ENCODE measurements at regions not wholly inside any gene's neighbourhood (a gene's known extent, or its start where the extent isn't known, plus 50 kb on each side); places are given as distances from the start of the nearest gene placed in this dataset.
"Not testable (repeated sequence)": the region's sequence is repeated elsewhere in the genome, so short reads cannot be mapped to it uniquely, and the experiment has no call there.

DNA sequence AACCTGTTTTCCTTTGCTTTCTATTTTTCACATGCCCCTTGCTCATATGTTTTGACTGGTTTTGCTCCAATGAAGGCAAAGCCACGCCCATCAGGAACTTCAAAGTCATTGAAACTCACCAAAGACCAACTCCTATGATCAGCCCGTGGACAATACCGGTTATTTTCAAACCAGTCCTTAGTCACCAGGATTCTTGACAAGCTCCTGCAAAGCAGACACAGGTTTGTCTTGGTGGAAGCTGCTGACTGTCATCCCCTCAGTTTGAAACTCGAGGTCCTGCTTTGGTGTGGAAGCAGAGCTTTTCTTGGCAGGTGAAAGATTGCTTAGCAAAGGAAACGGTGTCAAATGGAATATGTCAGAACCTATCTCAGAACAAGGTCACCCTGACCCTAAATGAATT is 384.7 kb upstream of the CXADR start:
- Histone ChIP-seq H3K27me3 (ENCODE audit: control insufficient read depth in 3 of 3, insufficient read depth in 3 of 3, low read depth in 1 of 3, low read length in 3 of 3) (no peaks in the 10 kb centered on the region), H3K4ac (ENCODE audit: low read length) (no peak overlapping the region), H2AK5ac (ENCODE audit: low read depth, low read length) (no peak overlapping the region), H3K23ac (ENCODE audit: low read depth, low read length, poor library complexity) (no peak overlapping the region), H2BK12ac (ENCODE audit: low read length) (no peak overlapping the region), H3K9me3 (replicated peaks in 1 of 2; ENCODE audit: control insufficient read depth in 2 of 2, insufficient read depth in 1 of 2, low read depth in 1 of 2, low read length in 2 of 2) (no peaks in the 10 kb centered on the region), H2BK15ac (ENCODE audit: low read length) (no peak overlapping the region), H4K91ac (ENCODE audit: low read depth, low read length, poor library complexity) (no peak overlapping the region), H3K14ac (ENCODE audit: low read length) (no peak overlapping the region), H3K9ac (ENCODE audit: low read depth, low read length, poor library complexity) (no peak overlapping the region), H3K27ac (replicated peaks; ENCODE audit: low read length) (no peak overlapping the region), H3K79me1 (ENCODE audit: low read depth, low read length) (no peaks in the 10 kb centered on the region), H3K18ac (ENCODE audit: low read length) (no peak overlapping the region), H2BK5ac (ENCODE audit: low read length) (no peak overlapping the region), H2BK120ac (ENCODE audit: low read depth, low read length) (no peak overlapping the region), H3K4me3 (ENCODE audit: low read length in 2 of 2) (no peak overlapping the region), H3K4me2 (ENCODE audit: insufficient read depth, low read length, poor library complexity, severe bottlenecking) (no peak overlapping the region), H2AFZ (ENCODE audit: low read length) (no peak overlapping the region), H3K4me1 (ENCODE audit: control insufficient read depth in 2 of 2, insufficient read depth in 1 of 2, low read depth in 1 of 2, low read length in 2 of 2) (no peaks in the 10 kb centered on the region), H4K8ac (ENCODE audit: low read depth, low read length) (no peak overlapping the region), H3K36me3 (replicated peaks in 1 of 2; ENCODE audit: control insufficient read depth in 2 of 2, insufficient read depth in 2 of 2, low read length in 2 of 2) (no peaks in the 10 kb centered on the region)
- DNase-seq (ENCODE audit: low spot score): no peak
- no CpG with 5 or more reads among the region's 5 CpGs for WGBS, 2 donors (ENCODE audit: extremely low coverage in 2 of 2, insufficient read length in 2 of 2, insufficient replicate concordance in 1 of 2)

DNA sequence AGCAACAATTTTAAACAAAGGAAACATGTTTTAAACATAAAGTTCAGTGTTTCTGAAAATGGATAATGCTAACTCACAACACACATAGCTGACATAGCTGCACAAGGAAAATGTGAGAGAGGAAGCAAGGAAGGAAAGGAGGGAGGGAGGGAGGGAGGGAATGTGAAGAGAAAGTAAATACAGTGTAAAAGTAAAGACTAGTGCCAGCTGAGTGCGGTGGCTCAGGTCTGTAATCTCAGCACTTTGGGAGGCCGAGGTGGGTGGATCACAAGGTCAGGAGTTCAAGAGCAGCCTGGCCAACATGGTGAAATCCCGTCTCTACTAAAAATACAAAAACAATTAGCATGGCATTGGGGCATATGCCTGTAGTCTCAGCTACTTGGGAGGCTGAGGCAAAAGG is 373.7 kb upstream of the CXADR start:
- H3K4me3 ChIP-seq (ENCODE audit: low read length in 2 of 2); H3K79me1 ChIP-seq (ENCODE audit: low read depth, low read length); H3K14ac ChIP-seq (ENCODE audit: low read length); H4K8ac ChIP-seq (ENCODE audit: low read depth, low read length); H3K4me2 ChIP-seq (ENCODE audit: insufficient read depth, low read length, poor library complexity, severe bottlenecking); H2AK5ac ChIP-seq (ENCODE audit: low read depth, low read length); H3K27ac ChIP-seq (replicated peaks; ENCODE audit: low read length); H3K4ac ChIP-seq (ENCODE audit: low read length); H3K36me3 ChIP-seq (replicated peaks in 1 of 2; ENCODE audit: control insufficient read depth in 2 of 2, insufficient read depth in 2 of 2, low read length in 2 of 2); H2BK120ac ChIP-seq (ENCODE audit: low read depth, low read length); H3K27me3 ChIP-seq (ENCODE audit: control insufficient read depth in 3 of 3, insufficient read depth in 3 of 3, low read depth in 1 of 3, low read length in 3 of 3); H2BK5ac ChIP-seq (ENCODE audit: low read length); H3K18ac ChIP-seq (ENCODE audit: low read length); H4K91ac ChIP-seq (ENCODE audit: low read depth, low read length, poor library complexity); H2AFZ ChIP-seq (ENCODE audit: low read length); H3K9ac ChIP-seq (ENCODE audit: low read depth, low read length, poor library complexity); H2BK15ac ChIP-seq (ENCODE audit: low read length); H2BK12ac ChIP-seq (ENCODE audit: low read length); H3K4me1 ChIP-seq (ENCODE audit: control insufficient read depth in 2 of 2, insufficient read depth in 1 of 2, low read depth in 1 of 2, low read length in 2 of 2); H3K9me3 ChIP-seq (replicated peaks in 1 of 2; ENCODE audit: control insufficient read depth in 2 of 2, insufficient read depth in 1 of 2, low read depth in 1 of 2, low read length in 2 of 2); DNase-seq (ENCODE audit: low spot score); H3K23ac ChIP-seq (ENCODE audit: low read depth, low read length, poor library complexity): not testable (repeated sequence)
- WGBS, 2 donors (ENCODE audit: extremely low coverage in 2 of 2, insufficient read length in 2 of 2, insufficient replicate concordance in 1 of 2): no CpG with 5 or more reads among the region's 3 CpGs

GRCh38 chr21:17139696-17140095 is 373.1 kb upstream of the CXADR start:
- no peaks in the 10 kb centered on the region for H3K27me3 ChIP-seq (ENCODE audit: control insufficient read depth in 3 of 3, insufficient read depth in 3 of 3, low read depth in 1 of 3, low read length in 3 of 3)
- H2BK5ac ChIP-seq (ENCODE audit: low read length): no peak overlapping the region
- H3K9ac ChIP-seq (ENCODE audit: low read depth, low read length, poor library complexity): no peak overlapping the region
- no peak overlapping the region for H2AFZ ChIP-seq (ENCODE audit: low read length)
- no peak overlapping the region for H3K4me2 ChIP-seq (ENCODE audit: insufficient read depth, low read length, poor library complexity, severe bottlenecking)
- H3K4ac ChIP-seq (ENCODE audit: low read length): no peak overlapping the region
- H3K4me3 ChIP-seq (ENCODE audit: low read length in 2 of 2): no peak overlapping the region
- no peaks in the 10 kb centered on the region for H3K36me3 ChIP-seq (replicated peaks in 1 of 2; ENCODE audit: control insufficient read depth in 2 of 2, insufficient read depth in 2 of 2, low read length in 2 of 2)
- H4K8ac ChIP-seq (ENCODE audit: low read depth, low read length): no peak overlapping the region
- no peak overlapping the region for H3K18ac ChIP-seq (ENCODE audit: low read length)
- H2BK15ac ChIP-seq (ENCODE audit: low read length): no peak overlapping the region
- H3K23ac ChIP-seq (ENCODE audit: low read depth, low read length, poor library complexity): no peak overlapping the region
- H3K27ac ChIP-seq (replicated peaks; ENCODE audit: low read length): no peak overlapping the region
- no peak overlapping the region for H2AK5ac ChIP-seq (ENCODE audit: low read depth, low read length)
- no peak overlapping the region for H2BK120ac ChIP-seq (ENCODE audit: low read depth, low read length)
- no peak overlapping the region for H4K91ac ChIP-seq (ENCODE audit: low read depth, low read length, poor library complexity)
- H2BK12ac ChIP-seq (ENCODE audit: low read length): no peak overlapping the region
- no peak overlapping the region for H3K14ac ChIP-seq (ENCODE audit: low read length)
- no peaks in the 10 kb centered on the region for H3K79me1 ChIP-seq (ENCODE audit: low read depth, low read length)
- no CpG with 5 or more reads among the region's 5 CpGs for WGBS, 2 donors (ENCODE audit: extremely low coverage in 2 of 2, insufficient read length in 2 of 2, insufficient replicate concordance in 1 of 2)
- DNase-seq (ENCODE audit: low spot score): no peak
- H3K9me3 ChIP-seq (replicated peaks in 1 of 2; ENCODE audit: control insufficient read depth in 2 of 2, insufficient read depth in 1 of 2, low read depth in 1 of 2, low read length in 2 of 2): no peaks in the 10 kb centered on the region
- no peaks in the 10 kb centered on the region for H3K4me1 ChIP-seq (ENCODE audit: control insufficient read depth in 2 of 2, insufficient read depth in 1 of 2, low read depth in 1 of 2, low read length in 2 of 2)

GRCh38 chr21:17146426-17146825 is 366.4 kb upstream of the CXADR start:
- no peak overlapping the region for H2BK5ac ChIP-seq (ENCODE audit: low read length)
- H4K8ac ChIP-seq (ENCODE audit: low read depth, low read length): no peak overlapping the region
- no peak overlapping the region for H3K9ac ChIP-seq (ENCODE audit: low read depth, low read length, poor library complexity)
- no peak overlapping the region for H2AFZ ChIP-seq (ENCODE audit: low read length)
- H3K79me1 ChIP-seq (ENCODE audit: low read depth, low read length): no peaks in the 10 kb centered on the region
- DNase-seq (ENCODE audit: low spot score): no peak
- H3K14ac ChIP-seq (ENCODE audit: low read length): no peak overlapping the region
- no peak overlapping the region for H2AK5ac ChIP-seq (ENCODE audit: low read depth, low read length)
- H4K91ac ChIP-seq (ENCODE audit: low read depth, low read length, poor library complexity): no peak overlapping the region
- H3K4me3 ChIP-seq (ENCODE audit: low read length in 2 of 2): no peak overlapping the region
- no peaks in the 10 kb centered on the region for H3K4me1 ChIP-seq (ENCODE audit: control insufficient read depth in 2 of 2, insufficient read depth in 1 of 2, low read depth in 1 of 2, low read length in 2 of 2)
- no peak overlapping the region for H2BK120ac ChIP-seq (ENCODE audit: low read depth, low read length)
- no peaks in the 10 kb centered on the region for H3K9me3 ChIP-seq (replicated peaks in 1 of 2; ENCODE audit: control insufficient read depth in 2 of 2, insufficient read depth in 1 of 2, low read depth in 1 of 2, low read length in 2 of 2)
- no peak overlapping the region for H2BK12ac ChIP-seq (ENCODE audit: low read length)
- H3K27me3 ChIP-seq (ENCODE audit: control insufficient read depth in 3 of 3, insufficient read depth in 3 of 3, low read depth in 1 of 3, low read length in 3 of 3): no peaks in the 10 kb centered on the region
- WGBS, 2 donors (ENCODE audit: extremely low coverage in 2 of 2, insufficient read length in 2 of 2, insufficient replicate concordance in 1 of 2): no CpG with 5 or more reads among the region's 5 CpGs
- no peak overlapping the region for H3K4ac ChIP-seq (ENCODE audit: low read length)
- H2BK15ac ChIP-seq (ENCODE audit: low read length): no peak overlapping the region
- no peak overlapping the region for H3K27ac ChIP-seq (replicated peaks; ENCODE audit: low read length)
- H3K18ac ChIP-seq (ENCODE audit: low read length): no peak overlapping the region
- no peak overlapping the region for H3K23ac ChIP-seq (ENCODE audit: low read depth, low read length, poor library complexity)
- H3K36me3 ChIP-seq (replicated peaks in 1 of 2; ENCODE audit: control insufficient read depth in 2 of 2, insufficient read depth in 2 of 2, low read length in 2 of 2): no peaks in the 10 kb centered on the region
- H3K4me2 ChIP-seq (ENCODE audit: insufficient read depth, low read length, poor library complexity, severe bottlenecking): no peak overlapping the region

All from neuronal stem cell (in vitro differentiated cells).